ENCODE measurements at regions not wholly inside any gene's neighbourhood (a gene's known extent, or its start where the extent isn't known, plus 50 kb on each side); places are given as distances from the start of the nearest gene placed in this dataset.
"Not testable (repeated sequence)": the region's sequence is repeated elsewhere in the genome, so short reads cannot be mapped to it uniquely, and the experiment has no call there.

DNA sequence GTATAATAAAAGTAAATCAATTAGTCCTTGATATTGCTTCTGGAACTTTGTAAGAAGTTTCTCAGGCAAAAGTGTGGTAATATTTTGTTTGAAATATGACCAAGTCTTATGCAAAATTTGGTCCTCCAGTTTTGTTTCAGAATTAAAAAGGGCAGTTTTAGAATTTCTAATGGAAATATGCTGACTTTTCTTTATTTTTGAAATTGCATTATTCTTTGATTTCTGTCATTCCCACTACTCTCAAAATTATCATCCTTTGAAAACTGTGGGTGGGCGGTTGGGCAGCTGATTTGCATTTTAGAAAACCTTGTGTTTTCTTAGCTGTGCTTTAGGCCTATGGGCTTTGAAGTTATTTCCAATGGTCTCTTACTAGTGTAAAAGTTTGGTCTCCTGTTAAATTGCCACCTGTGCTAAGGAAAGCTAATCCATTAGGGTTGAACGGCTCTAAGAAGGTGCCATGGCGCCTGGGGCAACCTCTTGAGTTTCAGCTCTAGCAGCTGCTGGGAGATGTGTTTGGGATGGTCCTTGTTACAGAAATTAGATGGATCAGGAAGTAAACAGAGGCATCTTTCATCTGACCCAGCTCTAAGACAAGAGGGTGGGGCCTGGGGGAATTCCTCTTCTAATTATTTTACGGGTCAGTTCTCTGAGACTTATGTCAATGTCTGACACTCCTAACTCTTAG lies 880.8 kb upstream of the SLC35B3 start:
- Histone ChIP-seq H3K4me3 (ENCODE audit: low read depth, low read length) (no peak overlapping the region), H3K36me3 (ENCODE audit: control insufficient read depth, insufficient read depth, low read length) (no peaks in the 10 kb centered on the region), H3K9me3 (ENCODE audit: control insufficient read depth, insufficient read depth, low read length) (no peaks in the 10 kb centered on the region), H3K4me1 (ENCODE audit: control insufficient read depth, insufficient read depth, low read length) (no peaks in the 10 kb centered on the region), H3K27me3 (ENCODE audit: control insufficient read depth, insufficient read depth, low read length) (no peaks in the 10 kb centered on the region), H3K27ac (ENCODE audit: low read depth, low read length) (no peak overlapping the region)
- WGBS (ENCODE audit: insufficient coverage) = 60% methylated on average over 2 of the region's 4 CpGs
- no peak for DNase-seq (ENCODE audit: low read depth in 4 of 6, low spot score in 6 of 6)

DNA sequence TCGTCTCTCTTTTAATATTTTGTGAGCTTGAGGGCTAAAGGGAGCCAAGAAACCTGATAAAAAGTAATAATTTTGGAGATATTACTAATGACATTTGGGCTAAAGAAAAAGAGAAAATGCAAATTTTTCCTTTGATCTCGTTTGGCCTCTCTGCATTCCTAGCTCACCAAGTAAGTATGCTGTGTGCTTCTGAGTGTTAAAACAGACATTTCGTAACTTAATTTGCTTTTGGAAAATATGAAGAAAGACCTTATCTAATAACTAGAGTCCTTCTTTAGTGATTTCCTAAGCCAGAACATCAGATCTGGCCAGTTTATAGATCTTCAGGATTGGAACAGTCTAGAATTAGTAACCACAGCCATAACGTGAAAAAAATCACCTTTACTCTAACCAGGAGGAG lies 872.9 kb upstream of the SLC35B3 start:
- Histone ChIP-seq H3K4me1 (ENCODE audit: control insufficient read depth, insufficient read depth, low read length) (no peaks in the 10 kb centered on the region), H3K27me3 (ENCODE audit: control insufficient read depth, insufficient read depth, low read length) (no peaks in the 10 kb centered on the region), H3K27ac (ENCODE audit: low read depth, low read length) (no peak overlapping the region), H3K36me3 (ENCODE audit: control insufficient read depth, insufficient read depth, low read length) (no peaks in the 10 kb centered on the region), H3K9me3 (ENCODE audit: control insufficient read depth, insufficient read depth, low read length) (no peaks in the 10 kb centered on the region), H3K4me3 (ENCODE audit: low read depth, low read length) (no peak overlapping the region)
- no peak for DNase-seq (ENCODE audit: low read depth in 4 of 6, low spot score in 6 of 6)
- WGBS (ENCODE audit: insufficient coverage) = no CpG with 5 or more reads among the region's 4 CpGs

DNA sequence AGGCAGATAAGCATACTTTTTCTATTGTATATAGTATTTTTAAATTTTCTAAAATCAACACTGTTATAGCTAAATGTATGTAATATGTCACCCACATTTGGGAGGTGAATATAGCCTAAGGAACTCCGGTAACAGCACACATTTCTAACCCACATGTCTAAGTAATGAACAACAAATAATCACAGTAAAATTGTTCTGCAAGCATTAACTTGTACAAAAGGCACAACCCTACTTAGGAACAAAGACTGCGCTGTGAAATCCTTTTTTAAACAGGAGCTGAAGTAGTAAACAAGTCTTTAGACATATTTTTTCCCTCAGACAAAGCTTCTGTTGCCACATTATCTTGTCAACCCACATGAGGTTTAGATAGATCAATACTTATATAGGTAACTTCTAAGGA lies 872.4 kb upstream of the SLC35B3 start:
- WGBS (ENCODE audit: insufficient coverage) = no CpG with 5 or more reads among the region's 2 CpGs
- Histone ChIP-seq H3K4me3 (ENCODE audit: low read depth, low read length) (no peak overlapping the region), H3K9me3 (ENCODE audit: control insufficient read depth, insufficient read depth, low read length) (no peaks in the 10 kb centered on the region), H3K27ac (ENCODE audit: low read depth, low read length) (no peak overlapping the region), H3K4me1 (ENCODE audit: control insufficient read depth, insufficient read depth, low read length) (no peaks in the 10 kb centered on the region), H3K27me3 (ENCODE audit: control insufficient read depth, insufficient read depth, low read length) (no peaks in the 10 kb centered on the region), H3K36me3 (ENCODE audit: control insufficient read depth, insufficient read depth, low read length) (no peaks in the 10 kb centered on the region)
- DNase-seq (ENCODE audit: low read depth in 4 of 6, low spot score in 6 of 6) = no peak

DNA sequence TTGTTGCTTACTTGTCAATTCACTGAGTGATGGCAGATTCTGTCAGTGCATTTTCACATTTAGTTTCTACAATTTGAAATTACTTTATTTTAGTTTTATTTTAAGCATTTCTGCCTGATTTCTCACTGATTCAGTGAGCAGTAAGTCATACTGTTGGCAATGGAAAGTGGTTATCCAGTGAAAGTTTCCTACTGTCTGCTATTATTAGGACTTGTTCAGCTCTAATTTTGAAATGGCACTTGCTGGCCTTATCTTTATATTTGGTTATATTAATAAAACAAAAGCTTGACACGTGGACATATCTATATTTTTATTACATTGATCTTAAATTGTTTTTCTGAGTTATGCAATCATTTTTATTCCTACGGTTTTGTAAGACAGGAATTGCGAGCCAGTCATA lies 871.8 kb upstream of the SLC35B3 start:
- Histone ChIP-seq H3K27me3 (ENCODE audit: control insufficient read depth, insufficient read depth, low read length) (no peaks in the 10 kb centered on the region), H3K27ac (ENCODE audit: low read depth, low read length) (no peak overlapping the region), H3K9me3 (ENCODE audit: control insufficient read depth, insufficient read depth, low read length) (no peaks in the 10 kb centered on the region), H3K4me1 (ENCODE audit: control insufficient read depth, insufficient read depth, low read length) (no peaks in the 10 kb centered on the region), H3K4me3 (ENCODE audit: low read depth, low read length) (no peak overlapping the region), H3K36me3 (ENCODE audit: control insufficient read depth, insufficient read depth, low read length) (no peaks in the 10 kb centered on the region)
- WGBS (ENCODE audit: insufficient coverage) = no CpG with 5 or more reads among the region's 3 CpGs
- no peak for DNase-seq (ENCODE audit: low read depth in 4 of 6, low spot score in 6 of 6)

DNA sequence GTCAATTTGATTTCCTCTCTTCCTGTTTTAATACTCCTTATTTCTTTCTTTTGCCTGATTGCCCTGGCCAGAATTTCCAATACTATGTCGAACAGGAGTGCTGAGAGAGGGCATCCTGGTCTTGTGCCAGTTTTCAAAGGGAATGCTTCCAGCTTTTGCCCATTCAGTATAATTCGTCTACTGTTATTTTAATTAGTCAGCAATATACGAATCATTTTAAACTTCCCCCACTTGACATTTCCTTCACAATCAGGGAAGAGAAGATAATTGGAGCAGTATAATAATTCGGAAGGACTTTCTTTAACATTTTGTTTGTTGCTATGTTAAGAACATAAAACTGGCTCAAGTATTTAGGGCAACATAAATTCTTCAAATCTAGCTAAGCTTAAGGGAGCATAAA lies 860.3 kb upstream of the SLC35B3 start:
- H3K27me3 ChIP-seq (ENCODE audit: control insufficient read depth, insufficient read depth, low read length) = no peaks in the 10 kb centered on the region
- H3K9me3 ChIP-seq (ENCODE audit: control insufficient read depth, insufficient read depth, low read length) = peaks cover 3% of the 10 kb centered on the region
- no peak overlapping the region for H3K4me3 ChIP-seq (ENCODE audit: low read depth, low read length)
- no peaks in the 10 kb centered on the region for H3K4me1 ChIP-seq (ENCODE audit: control insufficient read depth, insufficient read depth, low read length)
- peak in 1 of 6 donors; percentile 16 for DNase-seq (ENCODE audit: low read depth in 4 of 6, low spot score in 6 of 6)
- 83% methylated on average over 1 of the region's 4 CpGs for WGBS (ENCODE audit: insufficient coverage)
- no peak overlapping the region for H3K27ac ChIP-seq (ENCODE audit: low read depth, low read length)
- H3K36me3 ChIP-seq (ENCODE audit: control insufficient read depth, insufficient read depth, low read length) = no peaks in the 10 kb centered on the region

DNA sequence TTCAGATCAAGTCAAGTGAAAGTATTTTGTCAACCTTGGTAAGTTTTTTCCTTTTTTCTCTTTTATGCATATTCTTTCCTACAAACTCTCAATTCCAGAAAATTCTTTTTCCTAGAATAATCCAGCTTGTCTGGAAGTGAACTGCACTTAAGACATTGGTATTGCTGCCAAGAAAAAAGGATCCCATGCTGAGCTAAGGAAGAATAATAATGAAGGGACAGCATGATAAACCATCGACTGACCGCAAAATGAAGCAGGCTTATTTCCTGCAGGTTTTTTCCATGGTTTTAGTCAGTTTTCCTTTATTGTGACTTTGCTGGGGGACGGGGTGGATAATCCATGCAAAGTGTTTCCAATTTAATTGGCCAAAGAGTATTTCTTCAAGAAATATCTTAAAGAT lies 857.6 kb upstream of the SLC35B3 start:
- H3K36me3 ChIP-seq (ENCODE audit: control insufficient read depth, insufficient read depth, low read length) = no peaks in the 10 kb centered on the region
- no peaks in the 10 kb centered on the region for H3K27me3 ChIP-seq (ENCODE audit: control insufficient read depth, insufficient read depth, low read length)
- H3K9me3 ChIP-seq (ENCODE audit: control insufficient read depth, insufficient read depth, low read length) = peaks cover 3% of the 10 kb centered on the region
- no peak overlapping the region for H3K27ac ChIP-seq (ENCODE audit: low read depth, low read length)
- WGBS (ENCODE audit: insufficient coverage) = 13% methylated on average over 2 of the region's 3 CpGs
- peak in 3 of 6 donors; percentile 4 to 55 (median 52) for DNase-seq (ENCODE audit: low read depth in 4 of 6, low spot score in 6 of 6)
- H3K4me1 ChIP-seq (ENCODE audit: control insufficient read depth, insufficient read depth, low read length) = no peaks in the 10 kb centered on the region
- no peak overlapping the region for H3K4me3 ChIP-seq (ENCODE audit: low read depth, low read length)

DNA sequence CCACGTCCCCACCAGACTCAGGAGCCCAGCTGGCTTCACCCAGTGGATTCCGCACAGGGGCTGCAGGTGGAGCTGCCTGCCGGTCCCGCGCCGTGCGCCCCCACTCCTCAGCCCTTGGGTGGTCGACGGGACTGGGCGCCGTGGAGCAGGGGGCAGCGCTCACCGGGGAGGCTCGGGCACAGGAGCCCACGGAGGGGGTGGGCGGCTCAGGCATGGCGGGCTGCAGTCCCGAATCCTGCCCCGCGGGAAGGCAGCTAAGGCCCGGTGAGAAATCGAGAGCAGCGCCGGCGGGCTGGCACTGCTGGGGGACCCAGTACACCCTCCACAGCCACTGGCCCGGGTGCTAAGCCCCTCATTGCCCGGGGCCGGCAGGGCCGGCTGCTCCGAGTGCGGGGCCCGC lies 855.0 kb upstream of the SLC35B3 start:
- WGBS (ENCODE audit: insufficient coverage) = 99% methylated on average over 18 of the region's 32 CpGs
- DNase-seq (ENCODE audit: low read depth in 4 of 6, low spot score in 6 of 6); H3K27ac ChIP-seq (ENCODE audit: low read depth, low read length); H3K36me3 ChIP-seq (ENCODE audit: control insufficient read depth, insufficient read depth, low read length); H3K4me3 ChIP-seq (ENCODE audit: low read depth, low read length); H3K4me1 ChIP-seq (ENCODE audit: control insufficient read depth, insufficient read depth, low read length); H3K27me3 ChIP-seq (ENCODE audit: control insufficient read depth, insufficient read depth, low read length); H3K9me3 ChIP-seq (ENCODE audit: control insufficient read depth, insufficient read depth, low read length): not testable (repeated sequence)

DNA sequence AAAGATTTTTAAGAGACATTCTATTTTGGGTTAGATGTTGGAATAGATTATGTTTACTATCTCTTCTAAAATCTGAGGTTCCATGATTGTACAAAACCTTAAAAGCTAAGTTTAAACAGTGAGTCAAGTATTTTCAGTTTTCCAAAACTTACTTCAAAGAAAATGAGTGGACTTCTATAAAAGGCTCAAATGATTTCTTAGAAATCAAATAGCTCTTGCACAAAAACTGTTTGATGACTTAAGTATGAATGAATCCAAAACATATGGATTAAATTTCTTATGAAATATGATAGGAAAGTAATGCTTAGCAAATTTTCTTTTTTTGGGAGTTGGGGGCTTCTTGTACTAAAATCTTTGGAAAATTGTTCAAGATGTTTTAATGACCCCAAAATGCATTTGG lies 837.3 kb upstream of the SLC35B3 start:
- Histone ChIP-seq H3K27ac (ENCODE audit: low read depth, low read length) (no peak overlapping the region), H3K27me3 (ENCODE audit: control insufficient read depth, insufficient read depth, low read length) (no peaks in the 10 kb centered on the region), H3K36me3 (ENCODE audit: control insufficient read depth, insufficient read depth, low read length) (no peaks in the 10 kb centered on the region), H3K4me3 (ENCODE audit: low read depth, low read length) (no peak overlapping the region), H3K4me1 (ENCODE audit: control insufficient read depth, insufficient read depth, low read length) (no peaks in the 10 kb centered on the region), H3K9me3 (ENCODE audit: control insufficient read depth, insufficient read depth, low read length) (no peaks in the 10 kb centered on the region)
- no peak for DNase-seq (ENCODE audit: low read depth in 4 of 6, low spot score in 6 of 6)

DNA sequence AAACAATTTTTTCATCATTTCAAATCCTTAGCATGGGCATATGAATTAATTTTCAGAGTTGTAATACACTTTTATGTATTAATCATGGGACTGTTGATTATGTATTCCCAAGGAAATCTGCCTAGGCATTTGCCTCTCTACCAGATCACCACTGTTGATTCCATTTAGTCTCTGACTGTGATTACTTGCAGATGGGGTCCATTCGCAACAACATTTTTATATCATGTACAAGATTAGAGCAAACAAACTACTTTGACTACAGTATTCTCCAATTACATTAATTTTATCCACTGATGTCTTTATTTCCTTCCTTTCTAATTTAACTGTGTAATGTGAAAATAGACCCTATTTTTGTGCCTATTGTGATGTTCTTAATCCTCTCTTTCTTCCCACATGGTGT lies 831.4 kb upstream of the SLC35B3 start:
- no peaks in the 10 kb centered on the region for H3K36me3 ChIP-seq (ENCODE audit: control insufficient read depth, insufficient read depth, low read length)
- no peak overlapping the region for H3K4me3 ChIP-seq (ENCODE audit: low read depth, low read length)
- no peaks in the 10 kb centered on the region for H3K9me3 ChIP-seq (ENCODE audit: control insufficient read depth, insufficient read depth, low read length)
- H3K27ac ChIP-seq (ENCODE audit: low read depth, low read length) = no peak overlapping the region
- DNase-seq (ENCODE audit: low read depth in 4 of 6, low spot score in 6 of 6) = no peak
- no peaks in the 10 kb centered on the region for H3K27me3 ChIP-seq (ENCODE audit: control insufficient read depth, insufficient read depth, low read length)
- H3K4me1 ChIP-seq (ENCODE audit: control insufficient read depth, insufficient read depth, low read length) = no peaks in the 10 kb centered on the region
- no CpG with 5 or more reads among the region's 1 CpG for WGBS (ENCODE audit: insufficient coverage)

DNA sequence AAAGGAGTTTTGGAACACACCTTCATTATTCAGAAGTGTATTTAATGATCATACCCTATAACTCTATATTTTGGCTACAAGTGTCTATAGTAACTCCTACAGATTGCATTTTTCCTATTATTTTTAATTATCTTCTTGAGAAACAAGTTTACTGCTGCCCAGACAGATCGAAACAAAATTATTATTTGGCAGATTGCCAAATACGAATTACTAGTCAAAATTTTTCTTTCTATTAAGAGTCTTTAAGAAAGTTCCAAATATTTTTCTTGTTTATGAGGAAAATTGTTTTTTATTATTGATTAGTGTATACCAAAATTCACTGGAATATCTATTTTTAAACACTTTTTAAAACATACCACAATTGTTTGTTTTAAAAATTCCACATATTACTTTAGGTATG lies 821.9 kb upstream of the SLC35B3 start:
- DNase-seq (ENCODE audit: low read depth in 4 of 6, low spot score in 6 of 6) = no peak
- no peak overlapping the region for H3K4me3 ChIP-seq (ENCODE audit: low read depth, low read length)
- H3K9me3 ChIP-seq (ENCODE audit: control insufficient read depth, insufficient read depth, low read length) = peaks cover 9% of the 10 kb centered on the region
- WGBS (ENCODE audit: insufficient coverage) = no CpG with 5 or more reads among the region's 2 CpGs
- H3K36me3 ChIP-seq (ENCODE audit: control insufficient read depth, insufficient read depth, low read length) = no peaks in the 10 kb centered on the region
- H3K4me1 ChIP-seq (ENCODE audit: control insufficient read depth, insufficient read depth, low read length) = no peaks in the 10 kb centered on the region
- H3K27me3 ChIP-seq (ENCODE audit: control insufficient read depth, insufficient read depth, low read length) = no peaks in the 10 kb centered on the region
- no peak overlapping the region for H3K27ac ChIP-seq (ENCODE audit: low read depth, low read length)

All from spinal cord (tissue), 9 donors.